GM12875 (cell line): ENCODE measurements at regions not wholly inside any gene's neighbourhood (a gene's known extent, or its start where the extent isn't known, plus 50 kb on each side); places are given as distances from the start of the nearest gene placed in this dataset.

Source experiments
- H3K4me3 ChIP-seq: one replicate; pipeline ENCODE4 v1.5.1; 2011; ENCODE audit warnings: low read depth, low read length, control low read depth
- TF ChIP-seq, protein P1 (sequence below): IDR thresholded peaks from 2 replicates; pipeline ENCODE4 v1.5.1; 2011; ENCODE audit warnings: low read depth, mild to moderate bottlenecking, control low read depth, inconsistent platforms, low read length, moderate library complexity, borderline replicate concordance; ENCODE audit not compliant: insufficient read depth

GRCh38 chr1:199847021-199847420 lies 180.5 kb upstream of the NR5A2 start:
- no peak overlapping the region for H3K4me3 ChIP-seq
- TF ChIP-seq, protein P1, sequence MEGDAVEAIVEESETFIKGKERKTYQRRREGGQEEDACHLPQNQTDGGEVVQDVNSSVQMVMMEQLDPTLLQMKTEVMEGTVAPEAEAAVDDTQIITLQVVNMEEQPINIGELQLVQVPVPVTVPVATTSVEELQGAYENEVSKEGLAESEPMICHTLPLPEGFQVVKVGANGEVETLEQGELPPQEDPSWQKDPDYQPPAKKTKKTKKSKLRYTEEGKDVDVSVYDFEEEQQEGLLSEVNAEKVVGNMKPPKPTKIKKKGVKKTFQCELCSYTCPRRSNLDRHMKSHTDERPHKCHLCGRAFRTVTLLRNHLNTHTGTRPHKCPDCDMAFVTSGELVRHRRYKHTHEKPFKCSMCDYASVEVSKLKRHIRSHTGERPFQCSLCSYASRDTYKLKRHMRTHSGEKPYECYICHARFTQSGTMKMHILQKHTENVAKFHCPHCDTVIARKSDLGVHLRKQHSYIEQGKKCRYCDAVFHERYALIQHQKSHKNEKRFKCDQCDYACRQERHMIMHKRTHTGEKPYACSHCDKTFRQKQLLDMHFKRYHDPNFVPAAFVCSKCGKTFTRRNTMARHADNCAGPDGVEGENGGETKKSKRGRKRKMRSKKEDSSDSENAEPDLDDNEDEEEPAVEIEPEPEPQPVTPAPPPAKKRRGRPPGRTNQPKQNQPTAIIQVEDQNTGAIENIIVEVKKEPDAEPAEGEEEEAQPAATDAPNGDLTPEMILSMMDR, result no peak

- TF ChIP-seq, protein P1, result no peak
- no peak overlapping the region for H3K4me3 ChIP-seq
Measured at GRCh38 chr1:199851439-199852140, 175.9 kb upstream of the NR5A2 start.

DNA sequence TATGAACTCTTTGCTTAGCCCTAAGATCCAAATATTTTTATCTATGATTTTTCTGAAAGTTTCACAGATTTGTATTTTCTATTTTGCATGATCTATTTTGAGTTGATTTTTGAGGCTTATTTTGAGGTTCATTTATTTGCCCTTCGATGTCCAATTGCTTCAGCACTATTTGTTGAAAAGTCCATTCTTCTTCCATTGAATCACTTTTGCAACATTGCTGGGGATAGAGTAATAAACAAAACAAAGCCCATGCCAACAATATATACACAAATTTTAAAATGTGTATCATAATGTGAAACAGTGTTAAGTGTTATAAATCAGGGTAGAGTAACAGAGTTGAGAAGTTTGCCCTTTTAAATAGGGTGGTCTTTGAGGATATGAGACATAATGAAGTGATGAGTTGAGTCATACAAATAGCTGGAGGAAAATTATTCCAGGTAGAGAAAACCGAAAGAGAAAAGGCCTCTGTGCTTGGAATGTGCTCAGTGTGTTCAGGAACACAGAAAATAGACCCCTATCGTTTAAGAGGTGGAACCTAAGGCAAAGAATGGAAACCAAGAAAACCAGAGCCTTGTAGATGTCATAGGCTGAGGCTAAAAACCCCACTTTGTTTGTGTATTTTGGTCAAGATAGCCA lies 172.7 kb upstream of the NR5A2 start:
- TF ChIP-seq, protein P1, result no peak
- no peak overlapping the region for H3K4me3 ChIP-seq

DNA sequence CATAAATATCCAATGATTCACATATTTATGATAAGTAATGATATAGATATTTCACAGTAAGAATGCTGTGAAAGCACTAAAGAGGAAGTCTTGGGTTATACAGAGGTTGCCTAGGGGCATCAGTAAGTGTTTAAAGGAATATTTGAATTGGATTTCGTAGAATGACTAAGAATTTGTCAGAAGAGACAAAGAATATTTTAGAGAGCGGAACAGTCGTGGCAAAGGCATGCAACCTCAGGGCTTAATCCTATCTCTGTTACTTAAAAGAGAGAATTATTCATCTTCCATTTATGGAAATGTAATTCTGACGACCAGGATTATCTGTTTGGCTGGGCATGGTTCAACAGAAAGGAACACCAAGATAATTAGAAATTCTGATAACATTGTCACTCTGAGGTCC lies 171.9 kb upstream of the NR5A2 start:
- TF ChIP-seq, protein P1, result no peak
- no peak overlapping the region for H3K4me3 ChIP-seq

GRCh38 chr1:199856216-199856780 lies 171.2 kb upstream of the NR5A2 start:
- no peak overlapping the region for H3K4me3 ChIP-seq
- TF ChIP-seq, protein P1, result no peak

- TF ChIP-seq, protein P1, result no peak
- H3K4me3 ChIP-seq, result no peak overlapping the region
Measured at GRCh38 chr1:199857108-199857507, 170.4 kb upstream of the NR5A2 start.

GRCh38 chr1:199857516-199857915 lies 170.0 kb upstream of the NR5A2 start:
- H3K4me3 ChIP-seq, result no peak overlapping the region
- TF ChIP-seq, protein P1, result no peak
